HPDE6-E6E7 (cell line): ENCODE measurements at regions not wholly inside any gene's neighbourhood (a gene's known extent, or its start where the extent isn't known, plus 50 kb on each side); places are given as distances from the start of the nearest gene placed in this dataset.
A peak's percentile ranks its signal among the peaks of the same experiment; 100 is the strongest.

Experiments used
- DNase-seq: peaks from one replicate; pipeline ENCODE4 v3.0.0; 2011; ENCODE audit warnings: missing footprints; ENCODE audit errors: extremely low spot score

DNA sequence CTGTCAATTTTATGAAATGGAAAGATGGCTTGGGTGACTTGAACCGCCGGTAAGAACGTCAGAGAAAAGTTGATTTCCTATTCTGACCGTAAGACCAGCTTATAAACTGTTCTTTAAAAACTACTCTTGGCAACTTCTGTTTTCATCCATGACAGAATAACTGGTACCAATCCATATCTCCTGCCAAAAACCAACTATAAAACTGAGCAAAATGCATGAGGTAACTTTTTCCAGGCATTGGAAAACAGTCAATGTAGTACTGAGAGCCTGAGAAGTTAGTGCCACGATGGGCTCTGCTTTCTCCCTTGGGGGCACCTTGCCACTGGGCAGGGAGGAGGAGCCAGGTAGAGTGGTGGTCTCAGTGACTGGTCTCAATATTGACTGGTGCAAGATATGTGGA lies 615.2 kb upstream of the TBL1XR1 start:
- DNase-seq, result no peak

DNA sequence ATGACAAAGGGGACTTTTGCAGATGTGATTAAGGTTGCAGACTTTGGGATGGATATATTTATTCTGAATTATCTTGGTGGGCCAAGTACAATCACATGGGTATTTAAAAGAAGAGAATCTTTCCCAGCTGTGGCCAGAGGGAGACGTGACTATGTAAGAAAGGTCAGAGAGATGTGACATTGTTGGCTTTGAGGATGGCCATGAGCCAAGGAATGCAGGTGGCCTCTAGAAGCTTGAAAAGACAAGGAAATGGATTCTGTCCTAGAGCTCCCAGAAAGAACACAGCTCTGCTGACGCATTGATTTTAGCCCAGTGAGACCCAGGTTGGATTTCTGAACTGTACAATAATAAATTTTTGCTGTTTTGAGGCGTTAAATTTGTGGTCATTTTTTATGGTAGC lies 616.0 kb upstream of the TBL1XR1 start:
- DNase-seq, result no peak

DNA sequence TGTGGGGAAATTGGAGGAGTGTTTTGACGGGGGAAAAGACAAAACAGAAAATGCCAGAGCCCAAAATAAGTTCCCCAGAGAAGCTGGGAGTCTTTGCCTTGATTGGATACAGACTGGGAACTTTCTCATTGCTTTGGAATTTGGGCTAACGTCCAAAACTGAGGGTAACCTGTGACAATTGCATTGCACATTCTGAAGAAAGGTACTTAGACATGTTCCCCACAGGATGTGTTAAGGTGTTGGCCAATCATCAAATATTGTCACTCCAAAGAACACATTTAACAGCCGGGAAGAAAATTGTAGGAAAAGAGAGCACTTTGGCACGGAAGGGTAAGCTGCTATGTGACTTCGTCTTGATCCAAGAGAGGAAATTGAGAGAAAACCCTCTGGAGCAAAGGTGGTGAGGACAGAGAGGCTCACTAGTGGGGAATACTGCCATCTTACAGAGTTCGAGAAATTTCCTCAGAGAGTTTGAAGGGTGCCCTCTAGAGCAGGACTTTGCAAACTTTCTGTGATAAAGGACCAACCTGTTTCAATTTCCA lies 619.5 kb upstream of the TBL1XR1 start:
- no peak for DNase-seq

DNA sequence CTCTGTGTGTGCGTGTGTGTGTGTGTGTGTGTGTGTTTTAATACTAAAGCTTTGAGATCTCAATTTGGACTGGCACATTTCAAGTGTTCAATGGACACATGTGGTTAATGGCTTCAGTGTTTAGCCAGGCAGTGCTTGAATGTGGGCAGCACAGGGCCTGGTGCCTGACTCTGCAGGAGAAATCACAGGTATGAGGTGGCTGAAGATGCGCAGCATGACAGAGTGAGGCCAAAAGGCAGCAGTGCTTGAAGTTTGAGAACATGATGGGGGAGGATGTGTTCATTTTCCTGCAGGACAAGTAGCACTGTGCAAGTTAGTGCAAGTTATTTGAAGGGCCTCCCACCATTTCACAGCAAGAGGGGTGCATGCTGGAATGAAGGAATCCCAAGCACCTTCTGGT lies 620.5 kb upstream of the TBL1XR1 start:
- no peak for DNase-seq

DNA sequence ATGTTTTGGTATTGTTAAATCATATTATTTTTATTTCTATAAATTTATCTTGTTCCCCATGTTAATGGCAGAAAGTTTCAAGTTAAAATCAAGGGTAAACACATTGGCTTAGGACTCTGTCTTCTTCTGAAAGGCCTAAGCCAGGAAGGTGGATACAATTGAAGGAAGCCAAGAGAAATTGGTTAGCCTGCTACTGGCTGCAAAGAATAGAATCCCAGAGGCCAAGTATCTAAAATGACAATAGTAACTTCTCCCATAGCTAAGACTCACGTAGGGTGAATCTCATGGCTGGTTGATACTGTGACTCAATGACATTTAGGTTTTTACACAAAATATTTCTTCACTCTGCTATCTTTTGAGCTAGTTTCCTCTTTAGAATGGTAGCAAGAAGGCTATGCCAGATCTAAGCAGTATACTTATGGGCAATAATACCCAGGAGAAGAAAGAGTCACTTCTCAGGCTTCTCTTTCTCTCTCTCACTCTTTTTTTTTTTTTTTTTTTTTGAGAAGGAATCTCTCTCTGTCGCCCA lies 621.5 kb upstream of the TBL1XR1 start:
- DNase-seq, result no peak

DNA sequence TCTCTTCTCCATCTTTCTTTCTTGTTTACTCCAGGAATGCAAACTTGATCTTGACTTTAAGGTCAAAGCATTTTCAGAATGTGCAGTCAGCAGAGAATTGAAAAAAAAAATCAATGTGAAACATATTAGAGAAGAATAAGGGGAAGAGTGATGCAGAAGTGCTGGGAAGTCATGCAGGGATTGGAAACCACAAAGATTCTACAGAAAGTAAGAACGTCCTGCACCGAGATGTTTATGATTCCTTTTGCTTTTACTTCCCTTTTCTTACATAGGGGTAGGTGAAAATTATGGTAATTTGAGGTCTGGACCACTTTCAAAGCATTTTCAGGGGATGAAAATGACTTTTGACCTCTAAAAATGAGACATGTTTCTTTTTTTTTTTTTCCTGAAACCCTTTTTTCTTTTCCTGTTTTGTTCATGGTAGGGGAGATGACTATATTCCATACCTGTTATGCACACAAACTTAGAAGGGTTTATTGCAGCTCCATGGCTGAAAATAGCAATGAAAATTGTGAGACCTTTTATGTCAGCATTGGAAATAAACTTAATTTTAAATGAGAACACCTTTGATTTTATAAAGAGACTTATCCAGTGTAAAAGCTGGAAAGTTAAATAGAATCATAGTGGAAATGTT lies 623.5 kb upstream of the TBL1XR1 start:
- DNase-seq, result no peak

DNA sequence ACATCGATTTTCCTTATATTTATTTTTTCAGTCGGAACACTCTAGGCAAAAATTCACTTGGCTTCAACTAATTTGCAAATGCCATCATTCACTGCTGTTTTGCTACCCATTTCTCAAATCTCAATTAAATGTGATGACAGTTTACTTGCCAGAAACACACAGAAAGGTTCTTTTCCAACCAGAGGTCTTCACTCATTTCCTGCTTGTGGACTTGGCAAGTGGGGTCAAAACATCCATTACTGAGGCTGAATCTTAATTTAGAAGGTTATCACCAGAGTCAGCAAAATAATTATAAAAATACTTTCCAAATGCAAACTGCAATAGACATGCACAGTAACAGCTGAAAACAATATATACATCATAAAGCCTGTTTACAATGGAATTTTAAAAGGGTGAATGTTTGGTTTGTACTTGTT lies 625.4 kb upstream of the TBL1XR1 start:
- no peak for DNase-seq

DNA sequence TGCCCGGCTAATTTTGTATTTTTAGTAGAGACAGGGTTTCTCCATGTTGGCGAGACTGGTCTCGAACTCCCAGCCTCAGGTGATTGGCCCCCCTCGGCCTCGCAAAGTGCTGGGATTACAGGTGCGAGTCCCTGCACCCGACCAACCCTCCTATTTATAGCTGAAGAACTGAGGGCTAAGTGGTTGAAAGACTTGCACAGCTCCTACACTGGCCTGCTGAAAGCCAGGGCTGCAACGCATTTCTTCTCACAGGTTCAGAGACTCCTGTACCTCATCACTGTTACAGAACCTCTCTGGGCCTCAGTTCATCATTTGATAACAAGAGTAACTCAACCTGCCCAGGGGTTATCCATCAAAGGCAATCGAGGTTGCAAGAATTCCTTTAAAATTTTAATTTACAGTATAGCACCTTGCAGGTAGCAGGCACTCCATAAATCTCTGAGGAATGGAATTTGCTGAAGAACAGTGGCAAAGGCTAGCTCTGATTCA lies 626.5 kb upstream of the TBL1XR1 start:
- no peak for DNase-seq

DNA sequence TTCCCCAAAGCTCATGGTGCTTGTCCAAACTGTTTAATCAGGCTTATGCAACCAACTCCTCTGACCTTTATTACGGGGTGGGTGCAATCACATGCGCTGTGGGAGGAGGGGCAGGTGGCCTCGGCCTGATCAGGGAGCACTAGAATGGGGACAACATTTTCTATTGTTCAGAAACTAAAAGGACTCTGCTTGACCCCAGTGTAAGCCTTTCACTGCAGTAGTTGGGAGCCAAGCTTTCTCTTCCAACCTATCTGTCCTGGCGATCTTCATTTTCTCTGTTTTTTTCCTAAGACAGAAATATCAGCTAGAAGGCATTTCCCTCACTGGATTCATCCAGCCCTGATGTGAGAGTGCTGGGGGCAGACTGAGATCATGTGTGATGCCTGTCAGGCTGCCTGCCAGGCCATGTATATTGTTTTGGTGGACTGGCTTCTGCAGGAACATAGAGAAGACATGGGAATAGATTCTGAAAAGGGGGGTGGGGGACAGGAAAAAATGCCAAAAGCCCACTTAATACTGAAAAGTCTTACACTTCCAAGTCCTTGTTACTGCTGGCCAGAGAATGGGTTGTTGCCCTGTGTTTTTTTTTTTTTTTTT lies 627.0 kb upstream of the TBL1XR1 start:
- no peak for DNase-seq

DNA sequence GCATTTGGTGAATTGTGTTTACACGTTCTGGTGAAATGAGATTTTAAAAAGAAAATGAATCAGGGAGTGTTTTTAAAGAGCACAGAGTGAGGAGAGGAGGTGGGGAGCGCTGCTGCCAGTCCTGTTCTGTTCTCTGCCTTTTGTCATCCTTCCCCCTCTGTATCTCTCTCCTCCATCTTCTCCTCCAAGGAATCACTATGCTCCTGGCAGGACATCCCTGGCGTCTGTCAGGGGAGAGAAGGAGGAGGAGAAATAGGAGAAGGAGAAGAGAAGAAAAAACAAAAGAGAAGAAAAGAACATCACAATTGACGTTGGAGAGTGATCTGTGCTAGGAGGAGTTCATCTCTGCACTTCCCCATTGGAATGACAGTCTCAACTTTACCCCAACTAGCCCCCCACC lies 627.6 kb upstream of the TBL1XR1 start:
- no peak for DNase-seq

DNA sequence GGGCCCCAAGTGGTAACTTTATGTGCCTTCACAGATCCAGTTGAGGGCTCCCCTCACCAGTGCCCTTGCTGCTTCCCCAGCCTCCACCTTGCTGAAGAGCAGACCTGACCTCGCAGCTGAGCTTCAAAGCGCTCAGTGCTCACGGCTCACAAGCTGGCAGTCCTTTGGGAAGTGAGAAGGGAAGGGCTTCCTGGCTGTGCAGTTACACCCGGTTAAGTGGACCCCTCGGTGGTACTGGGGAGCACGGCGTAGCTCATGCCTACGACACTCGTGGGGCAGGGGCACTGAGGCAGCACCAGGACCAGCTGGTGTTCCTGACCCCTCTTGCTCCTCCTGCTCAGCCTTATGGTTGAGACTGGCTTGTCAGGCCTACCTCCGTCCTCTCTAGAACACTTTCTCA lies 629.0 kb upstream of the TBL1XR1 start:
- DNase-seq, result no peak

DNA sequence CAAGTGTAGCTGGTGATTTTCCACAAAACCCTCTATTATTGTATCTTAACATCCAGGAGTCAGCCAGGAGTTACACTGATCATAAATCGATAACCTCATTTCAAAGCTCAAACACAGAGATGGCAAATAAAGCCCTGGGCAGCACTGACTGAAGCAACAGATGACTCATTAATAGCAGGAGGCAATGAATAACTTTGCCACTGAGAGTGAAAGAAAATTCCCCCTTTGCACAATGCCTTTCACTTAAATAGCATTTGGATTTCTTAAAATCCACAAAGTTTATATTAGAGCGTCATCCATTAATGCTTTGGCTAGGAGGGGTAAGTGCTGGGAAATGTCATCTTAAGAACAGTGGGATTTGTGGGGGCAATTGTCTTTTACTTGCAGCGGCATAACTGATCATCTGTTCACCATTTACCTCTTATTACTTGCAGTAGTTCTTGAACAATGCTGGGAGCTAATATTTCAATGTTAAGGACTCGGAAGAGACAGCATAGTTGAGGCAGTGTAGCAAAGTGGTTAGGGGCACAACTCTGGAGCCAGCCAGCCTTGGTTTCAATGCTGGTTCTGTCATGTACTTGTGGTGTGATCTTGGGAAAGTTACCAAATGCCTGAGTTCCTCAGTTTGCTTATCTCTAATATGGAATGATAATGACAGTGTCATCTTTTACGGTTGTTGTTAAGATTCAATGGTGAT lies 630.4 kb upstream of the TBL1XR1 start:
- no peak for DNase-seq

DNA sequence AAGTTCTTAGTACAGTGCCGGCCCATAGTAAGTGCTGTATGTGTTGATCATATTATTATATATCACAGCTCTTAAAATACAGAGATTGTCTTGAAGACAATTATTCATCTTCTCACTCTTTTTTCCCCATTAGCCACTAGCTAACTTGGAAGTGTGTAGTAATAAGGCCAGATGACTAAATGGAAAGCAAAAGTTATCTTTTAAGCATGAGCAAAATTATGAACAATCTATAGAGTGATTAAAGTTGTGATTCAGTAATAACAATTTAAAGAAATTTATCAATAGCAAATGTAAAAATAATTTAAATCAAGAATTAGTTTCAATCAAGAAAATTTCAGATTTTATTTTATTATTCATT lies 630.9 kb upstream of the TBL1XR1 start:
- DNase-seq, result no peak

DNA sequence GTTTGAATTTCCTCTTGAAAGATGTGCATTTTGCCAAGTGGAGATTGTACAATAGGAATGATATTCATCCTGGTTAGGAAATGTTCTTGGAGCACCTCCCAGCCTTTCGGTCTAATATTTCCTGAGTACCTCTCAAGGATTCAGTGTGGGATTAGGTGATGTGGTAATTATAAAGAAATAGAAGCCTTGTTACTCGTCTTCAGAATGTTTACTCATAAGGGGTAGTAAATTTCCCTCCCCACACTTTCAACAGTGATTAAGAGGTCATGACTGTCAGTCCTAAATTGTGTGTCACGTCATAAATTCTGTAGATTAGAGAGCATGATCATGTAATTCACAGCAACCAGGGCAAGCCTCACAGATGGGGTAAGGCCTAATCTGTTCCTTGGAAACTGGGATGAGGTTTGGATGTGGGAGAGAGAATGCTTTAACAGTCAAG lies 633.1 kb upstream of the TBL1XR1 start:
- DNase-seq, result no peak

DNA sequence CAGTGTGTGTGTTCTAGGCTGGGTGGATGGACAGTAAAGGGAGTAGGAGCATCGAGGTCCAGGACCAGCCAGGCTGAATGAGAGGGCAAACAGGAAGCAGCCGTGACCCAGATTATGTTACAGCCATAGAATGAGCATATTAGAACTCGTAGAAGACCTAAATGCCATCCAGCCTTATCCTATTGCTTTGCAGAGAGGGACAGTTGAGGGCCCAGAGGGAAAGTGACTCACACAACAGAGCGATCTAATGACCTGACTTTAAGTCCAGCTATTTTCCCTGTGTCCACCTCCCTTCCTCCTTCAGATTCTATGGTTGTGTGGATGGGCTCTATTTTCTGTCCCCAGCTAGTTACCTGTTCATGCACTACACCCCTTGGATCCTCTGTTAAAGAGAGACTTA lies 634.1 kb upstream of the TBL1XR1 start:
- DNase-seq, result no peak

DNA sequence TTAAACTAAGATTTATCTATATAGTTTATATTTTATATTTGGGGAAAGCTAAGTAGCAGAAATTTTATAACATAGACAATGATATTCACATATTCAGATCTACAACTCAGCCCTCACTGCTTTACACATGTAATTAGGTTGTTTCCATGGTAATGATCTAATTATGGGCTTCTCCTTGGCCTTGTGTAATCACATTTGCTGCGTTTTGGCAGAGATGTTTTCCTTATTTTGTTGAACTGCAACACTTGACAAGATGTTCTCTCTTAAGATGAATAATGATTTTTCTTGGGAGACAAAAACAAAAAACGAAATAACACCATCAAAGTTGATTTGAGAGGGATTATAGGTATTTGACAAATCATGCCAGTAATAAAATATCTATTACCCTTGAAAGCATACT lies 635.6 kb upstream of the TBL1XR1 start:
- DNase-seq, result no peak

DNA sequence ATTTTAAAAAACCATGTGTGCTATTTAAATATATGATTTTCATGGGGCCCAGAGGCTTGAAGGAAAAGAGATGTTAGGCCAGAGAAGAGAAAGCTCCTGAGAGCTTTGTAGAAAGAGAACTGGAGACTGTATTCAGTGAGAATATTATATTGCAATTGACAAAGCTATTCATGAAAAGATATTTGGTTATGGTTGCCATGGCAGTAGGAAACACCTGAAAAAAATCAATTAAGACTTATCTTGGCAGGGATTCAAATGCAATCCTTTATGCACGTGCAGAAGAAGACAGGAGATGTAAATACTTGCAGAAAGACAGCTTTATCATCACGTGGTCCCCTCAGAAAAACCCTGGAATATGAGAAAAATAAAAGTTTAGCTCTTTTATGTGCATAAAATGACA lies 636.0 kb upstream of the TBL1XR1 start:
- DNase-seq, result no peak

DNA sequence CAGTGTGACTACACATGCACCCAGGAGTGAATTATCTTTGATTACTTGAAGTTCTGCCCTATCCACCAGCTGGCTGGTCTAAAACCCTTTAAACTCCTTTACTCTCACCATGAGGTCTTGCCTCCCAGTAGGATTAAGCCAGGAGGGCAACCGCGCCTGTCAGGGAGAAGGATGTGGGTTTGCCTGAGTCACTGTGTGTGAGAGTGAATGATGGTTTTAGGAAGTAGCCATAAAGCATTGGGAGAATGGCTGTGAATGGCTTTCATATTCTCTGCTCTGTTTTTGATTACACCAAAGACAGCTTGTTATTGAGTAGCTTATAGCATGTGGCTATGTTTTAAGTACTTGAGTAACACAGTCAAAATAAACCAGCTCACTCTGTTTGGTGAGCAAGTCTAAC lies 637.7 kb upstream of the TBL1XR1 start:
- peak; percentile 7 for DNase-seq

DNA sequence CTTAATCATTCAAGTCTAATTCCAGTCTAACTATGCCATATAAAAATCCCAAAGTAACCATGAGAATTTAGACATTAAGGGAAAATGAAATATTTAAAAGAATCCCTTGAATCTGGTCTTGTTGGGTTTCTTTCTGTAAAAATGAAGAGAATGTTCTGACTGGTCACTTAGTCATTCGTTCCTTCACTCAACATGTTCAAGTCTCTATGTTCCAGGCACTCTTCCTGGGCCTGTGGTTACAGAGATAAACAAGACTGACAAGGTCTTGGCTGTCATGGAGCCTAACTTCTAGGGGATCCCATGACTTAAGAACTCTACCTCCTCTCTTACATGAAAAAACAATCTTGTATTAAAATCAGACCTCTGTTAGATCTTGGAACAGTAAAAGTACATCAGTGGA lies 638.6 kb upstream of the TBL1XR1 start:
- peak; percentile 13 for DNase-seq

DNA sequence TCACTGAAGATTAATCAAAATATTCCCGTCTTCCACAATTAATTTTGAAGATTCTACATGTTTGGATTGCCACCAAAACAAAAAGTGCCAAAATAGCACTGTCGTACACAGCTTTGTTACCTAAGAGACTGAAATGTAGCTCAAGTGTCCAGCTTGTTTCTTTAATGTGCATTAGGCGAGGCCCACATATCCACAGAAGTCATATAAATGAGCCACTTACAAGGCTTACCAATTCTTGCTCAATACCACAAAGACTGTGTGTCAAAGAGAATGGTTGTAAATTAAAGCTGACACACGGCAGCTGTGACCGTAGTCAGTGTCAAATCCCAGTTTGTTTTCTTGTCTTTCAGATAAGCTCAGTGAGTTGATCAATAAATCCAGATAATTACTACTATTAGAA lies 639.4 kb upstream of the TBL1XR1 start:
- no peak for DNase-seq

DNA sequence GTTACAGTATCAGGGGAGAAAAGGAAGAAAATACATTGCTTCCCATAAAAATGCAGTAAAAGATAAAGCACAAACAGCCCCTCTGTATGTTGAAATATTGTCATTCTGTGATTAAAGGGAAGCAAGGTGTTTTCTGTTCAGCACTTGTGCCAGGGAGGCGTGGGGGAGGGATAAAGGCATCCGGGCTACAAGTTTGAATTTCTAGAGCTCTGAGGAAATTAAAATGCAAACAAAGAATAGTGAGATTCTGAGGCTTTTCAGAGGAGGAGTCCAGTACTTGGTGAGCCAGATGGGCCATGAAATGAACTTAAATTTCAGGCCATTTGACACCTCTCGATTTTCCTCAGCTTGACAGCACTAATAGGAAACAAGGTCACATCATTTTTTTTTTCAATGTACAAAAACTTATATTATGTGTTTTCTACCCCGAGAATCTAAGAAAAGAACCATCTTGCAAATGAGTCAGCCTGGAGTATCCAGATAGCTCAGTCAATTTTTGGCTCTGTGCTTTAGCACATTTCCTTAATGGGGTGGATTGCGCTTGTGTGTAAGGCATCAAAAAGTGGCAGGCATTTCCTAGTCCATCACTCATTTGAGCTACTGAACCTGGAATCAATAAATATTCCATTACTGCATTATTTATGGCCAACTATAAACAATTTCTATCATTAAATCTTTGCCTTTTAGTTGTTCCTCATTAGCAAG lies 640.8 kb upstream of the TBL1XR1 start:
- DNase-seq, result no peak

DNA sequence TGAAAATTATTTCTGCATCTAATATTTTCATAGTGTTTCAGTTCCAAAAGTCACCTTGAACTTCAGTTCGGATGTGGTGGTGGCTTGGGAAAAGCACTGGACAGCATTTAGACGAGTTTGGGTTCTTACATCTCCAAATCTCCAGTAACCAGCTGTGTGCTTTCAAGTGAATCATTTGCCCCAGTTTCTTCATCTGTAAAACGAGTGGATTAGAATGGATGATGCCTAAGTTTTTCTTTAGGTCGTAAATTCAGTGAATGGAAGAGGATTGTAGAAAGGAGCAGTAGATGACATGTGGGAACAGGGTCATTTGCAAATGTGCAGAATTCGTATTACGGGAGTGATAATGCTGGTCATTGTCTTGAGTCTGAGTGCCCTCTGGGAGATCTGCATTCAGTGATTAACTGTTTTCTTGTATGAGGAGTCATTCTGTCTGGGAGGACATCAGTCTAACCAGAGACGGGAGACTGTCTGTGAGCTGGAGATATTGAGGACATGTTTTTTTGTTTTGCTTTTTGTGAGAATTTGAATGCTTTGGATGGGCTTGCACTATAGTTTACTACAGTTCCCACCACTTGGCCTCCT lies 641.6 kb upstream of the TBL1XR1 start:
- no peak for DNase-seq
